HG02759 (cell line): ENCODE measurements at regions not wholly inside any gene's neighbourhood (a gene's known extent, or its start where the extent isn't known, plus 50 kb on each side); places are given as distances from the start of the nearest gene placed in this dataset.

Experiments
- ATAC-seq: cut with Tn5 transposase; IDR thresholded peaks from one replicate; pipeline ENCODE4 v1.9.1; 2021; ENCODE audit warnings: mild to moderate bottlenecking, moderate library complexity; ENCODE audit not compliant: unreplicated experiment

DNA sequence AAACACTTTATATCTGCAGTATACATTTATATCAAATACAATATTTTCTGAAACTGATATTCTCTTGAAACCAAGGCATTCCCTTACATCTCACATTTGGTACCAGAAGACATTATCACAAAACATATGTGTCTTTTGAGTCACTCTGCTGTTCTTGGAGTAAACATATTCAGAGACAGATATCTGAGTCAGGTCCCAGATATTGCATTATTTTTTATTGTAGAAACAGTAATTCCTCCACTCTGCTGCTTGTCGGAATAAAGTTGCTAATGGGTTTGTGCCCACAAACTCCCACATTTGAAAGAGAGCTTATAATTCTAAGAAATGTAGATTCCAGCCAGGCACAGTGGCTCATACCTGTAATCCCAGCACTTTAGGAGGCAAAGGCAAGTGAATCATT lies 261.1 kb upstream of the DAPK1 start:
- no peak for ATAC-seq

DNA sequence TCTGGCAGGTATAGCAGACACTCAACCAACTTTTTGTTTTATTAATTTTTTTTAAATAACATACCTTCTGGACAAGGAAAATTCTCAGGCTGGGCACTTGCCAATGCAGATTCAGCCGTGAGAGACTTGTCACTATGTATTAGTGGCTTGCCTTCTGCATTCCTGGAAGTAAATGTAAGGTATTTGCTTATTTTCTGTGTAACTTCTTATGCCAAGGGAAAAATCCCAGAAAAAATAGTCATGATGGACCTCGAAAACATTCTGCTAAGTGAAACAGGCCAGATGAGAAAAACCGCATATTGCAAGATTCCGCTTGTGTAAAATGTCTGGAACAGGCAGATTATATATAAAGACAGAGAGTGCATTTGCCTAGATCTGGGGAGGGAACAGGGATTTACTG lies 260.3 kb upstream of the DAPK1 start:
- no peak for ATAC-seq

DNA sequence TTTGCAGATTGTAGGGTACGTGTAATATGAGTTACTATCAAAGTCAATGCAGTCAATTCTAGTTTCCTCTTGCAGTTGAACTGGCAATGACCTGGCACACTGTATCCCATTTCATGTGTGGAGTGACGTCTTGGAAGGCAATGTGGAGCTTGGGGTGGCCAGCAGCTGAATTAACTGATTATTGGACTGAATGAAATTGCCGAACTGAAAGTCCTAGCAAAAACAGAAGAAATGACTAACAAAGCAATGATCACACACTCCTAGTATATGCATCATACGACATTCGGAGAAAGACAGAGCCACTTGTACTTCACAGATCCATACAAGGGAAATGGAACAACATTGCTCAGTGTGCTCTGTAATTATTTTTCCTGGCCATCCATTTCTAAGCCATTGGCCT lies 259.1 kb upstream of the DAPK1 start:
- no peak for ATAC-seq

DNA sequence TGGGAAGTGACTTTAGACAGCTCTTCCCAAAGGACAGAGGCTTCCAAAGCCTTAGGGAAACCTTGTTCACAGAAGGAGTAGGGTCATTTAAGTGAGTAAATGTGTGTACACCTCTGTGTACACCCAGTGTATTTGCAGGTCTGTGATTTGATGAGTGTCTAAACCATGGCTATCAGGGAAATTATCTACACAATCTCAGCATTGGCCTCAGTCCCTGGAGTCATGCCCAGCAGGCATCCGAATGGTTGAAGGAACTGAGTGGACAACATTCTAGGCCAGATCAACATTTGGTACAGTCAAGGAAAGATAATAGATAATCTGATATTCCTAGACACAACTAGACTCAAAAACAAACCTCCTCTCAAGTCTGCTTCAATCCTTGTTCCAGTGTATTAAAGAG lies 258.4 kb upstream of the DAPK1 start:
- ATAC-seq = no peak

DNA sequence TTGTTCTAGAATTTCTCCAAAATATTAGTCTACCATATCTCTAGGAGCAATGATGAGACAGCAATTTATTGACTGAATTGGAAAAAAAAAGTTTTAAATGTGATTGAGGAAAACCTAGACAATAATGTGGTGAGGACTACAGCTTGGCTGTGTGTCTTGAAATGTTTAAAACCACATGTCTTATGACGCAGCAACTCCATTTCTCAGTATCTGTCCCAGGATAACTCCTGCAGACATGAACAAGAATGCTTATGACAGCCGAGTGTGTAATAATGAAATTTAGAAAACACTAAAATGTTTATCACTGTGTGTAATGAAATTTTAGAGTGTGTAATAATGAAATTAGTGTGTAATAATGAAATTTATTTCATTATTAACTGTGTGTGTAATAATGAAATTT lies 254.1 kb upstream of the DAPK1 start:
- no peak for ATAC-seq

DNA sequence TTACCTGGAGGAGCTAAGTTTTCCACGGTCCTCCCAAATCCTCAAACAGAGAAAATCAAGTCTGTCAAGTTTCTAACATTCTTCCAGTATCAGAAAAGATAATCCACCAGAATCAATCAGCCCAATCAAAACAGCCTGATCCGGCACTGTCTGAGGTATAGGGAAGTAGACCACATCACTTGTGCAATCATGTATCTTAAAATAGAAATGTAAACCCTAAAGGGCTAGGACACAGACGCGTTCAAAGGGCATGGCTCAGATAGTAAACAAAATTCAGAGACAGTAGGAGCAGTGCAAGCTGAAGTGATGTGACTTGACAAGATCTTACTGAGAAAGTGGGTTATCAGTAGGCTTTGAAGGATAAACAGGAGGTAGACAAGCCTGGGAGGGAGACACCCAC lies 252.4 kb upstream of the DAPK1 start:
- no peak for ATAC-seq

DNA sequence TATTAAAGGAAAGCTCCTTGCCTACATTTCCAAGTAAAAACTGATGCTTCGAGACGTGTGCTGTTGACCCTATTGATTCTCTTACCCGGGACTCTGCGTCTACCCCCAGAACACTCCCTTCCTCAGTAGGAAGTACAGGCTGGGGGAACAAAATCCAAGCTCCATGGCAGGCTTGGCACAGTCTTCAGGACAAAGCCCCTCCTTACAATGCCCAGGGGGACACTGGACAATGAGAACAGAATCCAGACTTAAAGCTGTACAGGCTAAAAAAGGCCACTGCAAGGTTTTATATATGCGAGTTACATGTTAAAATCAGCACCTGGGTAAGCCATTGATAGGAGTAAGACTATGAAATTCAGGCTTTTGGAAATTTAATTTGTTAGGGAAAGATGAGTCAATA lies 250.6 kb upstream of the DAPK1 start:
- no peak for ATAC-seq

DNA sequence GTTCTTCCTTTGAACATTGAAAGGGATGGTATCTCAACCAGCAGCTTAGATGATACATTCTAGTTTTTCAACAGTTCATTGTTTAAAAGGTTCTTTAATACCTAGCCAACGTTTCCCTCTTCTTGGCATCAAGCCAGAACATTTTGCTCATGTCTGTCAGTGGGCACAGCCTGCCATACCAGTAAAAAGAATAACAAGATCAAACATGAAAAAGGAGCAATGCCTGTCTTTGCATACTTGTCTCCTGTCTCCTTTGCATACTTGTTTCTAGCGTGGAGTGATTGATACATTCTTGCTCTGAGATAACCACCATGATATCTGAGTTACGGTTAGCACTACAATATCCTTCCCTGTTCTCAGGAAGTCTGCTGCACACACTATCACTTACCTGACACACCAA lies 248.6 kb upstream of the DAPK1 start:
- ATAC-seq = no peak

DNA sequence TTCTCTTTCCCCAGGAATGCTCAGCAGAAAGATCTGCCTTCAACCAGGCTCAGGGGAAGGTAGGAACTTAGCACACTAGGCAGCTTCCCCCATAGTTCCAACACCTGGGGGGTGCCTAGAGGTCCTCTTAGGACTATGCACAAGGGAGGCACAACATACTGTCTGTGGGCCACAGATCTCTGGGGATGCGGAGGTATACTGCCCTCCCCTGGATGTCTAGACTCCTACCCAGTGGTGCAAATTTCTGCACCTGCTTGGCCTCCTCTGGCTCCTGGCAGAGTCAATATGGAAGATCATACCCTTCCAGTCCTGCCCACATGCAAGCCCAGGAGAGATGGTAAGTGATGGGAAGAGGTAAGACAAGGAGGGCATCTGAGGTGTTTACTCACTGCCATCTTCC lies 247.5 kb upstream of the DAPK1 start:
- ATAC-seq = no peak

DNA sequence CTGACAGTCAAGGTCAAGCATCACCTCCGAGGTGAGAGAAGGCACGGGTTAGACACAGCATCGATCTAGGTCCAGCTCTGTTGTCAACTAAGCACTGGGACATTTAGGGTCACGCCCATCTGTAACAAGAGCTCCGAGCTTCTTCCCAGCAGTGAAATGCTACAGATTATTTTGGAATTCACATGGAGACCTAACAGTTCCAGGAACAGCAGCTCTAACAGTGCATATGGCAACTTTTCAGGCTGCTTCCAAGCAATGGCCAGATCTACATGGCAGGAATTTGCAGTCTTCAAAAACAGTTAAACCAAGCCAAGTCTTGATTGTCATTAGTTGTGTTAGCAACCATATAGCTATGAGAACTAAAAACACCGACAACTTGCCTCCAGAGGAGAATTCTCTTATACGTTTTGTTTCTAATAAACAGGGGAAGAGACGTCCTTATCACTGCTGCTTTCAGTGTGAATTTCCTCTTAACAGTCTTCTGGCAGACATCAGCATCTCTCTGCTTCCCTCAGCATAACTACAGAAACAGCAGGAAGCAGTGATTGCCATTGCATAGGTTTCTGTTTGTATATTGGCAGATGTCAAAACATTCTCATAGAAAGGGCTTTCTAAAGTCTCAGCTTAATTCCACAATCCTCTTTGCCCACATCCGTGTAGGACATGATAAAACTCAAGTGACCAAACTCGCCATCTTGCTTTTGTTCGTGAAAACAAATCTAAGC lies 242.1 kb upstream of the DAPK1 start:
- no peak for ATAC-seq

DNA sequence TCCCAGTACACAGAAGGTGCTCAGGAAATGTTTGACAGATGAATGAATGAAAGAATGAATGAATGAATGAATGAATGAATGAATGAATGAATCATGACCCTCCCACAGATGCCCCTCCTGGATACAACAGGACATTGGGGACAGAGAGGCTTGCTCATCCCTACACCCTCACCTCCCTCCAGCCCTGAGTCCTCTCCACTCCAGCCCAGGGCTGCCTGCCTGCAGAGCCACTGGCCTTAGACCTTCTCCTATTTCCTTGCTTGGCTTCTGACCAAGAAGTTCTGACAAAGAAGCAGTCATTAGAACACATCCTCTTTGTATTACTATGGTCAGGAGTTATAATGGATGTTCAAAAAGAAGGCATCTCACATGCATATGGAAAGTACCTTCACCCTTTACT lies 240.7 kb upstream of the DAPK1 start:
- ATAC-seq = no peak

DNA sequence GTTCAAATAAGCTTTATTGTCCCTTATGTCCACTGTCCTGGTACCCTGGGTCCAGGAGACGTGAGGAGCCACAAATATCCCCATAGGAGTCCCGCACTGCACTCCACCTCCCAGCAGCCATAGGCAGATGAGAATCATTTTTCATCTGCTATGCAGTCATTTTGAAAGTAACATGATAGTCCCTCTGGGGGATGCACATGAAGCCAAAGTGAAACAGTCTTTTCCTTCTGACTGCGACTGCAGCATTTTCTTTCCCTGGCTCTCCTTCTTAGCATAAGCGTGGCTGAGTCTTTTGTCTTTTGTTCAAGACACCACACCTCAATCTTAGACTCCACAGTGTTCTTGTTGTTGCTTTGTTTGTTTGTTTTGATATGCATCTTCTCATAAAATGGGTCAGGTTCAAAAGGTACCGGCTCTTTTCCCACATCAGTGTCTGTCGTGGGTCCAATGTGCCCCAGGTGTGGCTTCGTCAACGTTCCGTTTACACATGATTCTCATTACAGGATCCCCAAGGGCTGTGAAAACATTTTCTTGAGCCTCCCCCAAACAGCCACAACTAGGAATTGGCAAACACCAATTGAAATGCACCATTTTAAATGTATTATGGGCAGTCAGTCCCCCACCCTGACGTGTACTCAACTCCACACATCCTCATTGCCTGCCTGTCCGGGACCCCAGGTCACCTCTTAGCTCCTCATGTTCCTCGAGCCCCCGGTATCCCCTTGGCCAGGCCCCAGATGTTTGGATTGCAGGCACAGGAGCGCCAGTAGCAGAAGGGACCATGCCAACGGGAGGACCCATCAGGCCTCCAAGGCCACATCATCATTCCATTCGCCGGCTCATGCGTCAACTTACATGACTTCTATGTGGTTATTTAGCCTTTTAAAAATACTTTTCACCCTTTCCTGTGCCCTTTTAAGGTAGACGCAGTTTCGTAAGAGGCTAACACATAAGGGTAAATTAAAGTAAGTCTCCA lies 237.8 kb upstream of the DAPK1 start:
- ATAC-seq = no peak

DNA sequence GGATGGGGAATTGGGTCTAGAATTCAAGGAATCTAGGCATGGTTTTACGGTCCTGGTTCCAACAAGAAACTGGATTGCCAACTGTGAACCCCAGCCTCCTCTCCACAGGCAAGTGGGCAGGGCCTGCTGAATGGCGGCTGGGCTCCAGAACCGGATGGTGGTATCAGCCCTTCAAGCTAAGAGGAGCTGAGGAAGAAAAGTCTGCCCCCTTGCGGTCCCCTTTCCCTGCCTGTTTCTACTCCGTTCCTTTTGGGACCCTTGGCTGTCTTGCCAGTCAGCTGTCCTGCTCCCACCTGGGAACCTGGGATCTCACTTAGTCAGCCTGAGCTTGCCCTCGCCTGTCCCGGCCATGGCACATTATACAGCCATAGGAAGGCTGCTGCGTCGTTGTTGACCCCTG lies 234.4 kb upstream of the DAPK1 start:
- ATAC-seq = no peak

DNA sequence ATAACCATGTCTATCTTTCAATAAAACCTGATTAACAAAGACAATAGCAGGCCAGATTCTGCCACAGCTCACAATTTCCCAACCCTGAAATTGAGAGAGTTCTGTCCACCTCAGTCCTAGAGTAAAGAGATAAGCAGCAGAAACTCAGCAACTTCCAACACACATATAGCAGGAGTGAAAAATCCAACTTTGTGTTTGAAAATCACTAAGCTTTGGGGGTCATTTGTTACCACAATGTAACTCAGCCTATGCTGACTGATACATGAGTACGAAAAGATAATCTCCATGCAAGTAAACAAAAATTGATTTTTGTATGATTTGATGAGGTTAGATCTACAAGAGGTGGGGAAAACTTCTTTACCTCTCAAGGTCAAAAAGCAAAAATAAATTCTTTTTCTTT lies 231.0 kb upstream of the DAPK1 start:
- ATAC-seq = no peak

DNA sequence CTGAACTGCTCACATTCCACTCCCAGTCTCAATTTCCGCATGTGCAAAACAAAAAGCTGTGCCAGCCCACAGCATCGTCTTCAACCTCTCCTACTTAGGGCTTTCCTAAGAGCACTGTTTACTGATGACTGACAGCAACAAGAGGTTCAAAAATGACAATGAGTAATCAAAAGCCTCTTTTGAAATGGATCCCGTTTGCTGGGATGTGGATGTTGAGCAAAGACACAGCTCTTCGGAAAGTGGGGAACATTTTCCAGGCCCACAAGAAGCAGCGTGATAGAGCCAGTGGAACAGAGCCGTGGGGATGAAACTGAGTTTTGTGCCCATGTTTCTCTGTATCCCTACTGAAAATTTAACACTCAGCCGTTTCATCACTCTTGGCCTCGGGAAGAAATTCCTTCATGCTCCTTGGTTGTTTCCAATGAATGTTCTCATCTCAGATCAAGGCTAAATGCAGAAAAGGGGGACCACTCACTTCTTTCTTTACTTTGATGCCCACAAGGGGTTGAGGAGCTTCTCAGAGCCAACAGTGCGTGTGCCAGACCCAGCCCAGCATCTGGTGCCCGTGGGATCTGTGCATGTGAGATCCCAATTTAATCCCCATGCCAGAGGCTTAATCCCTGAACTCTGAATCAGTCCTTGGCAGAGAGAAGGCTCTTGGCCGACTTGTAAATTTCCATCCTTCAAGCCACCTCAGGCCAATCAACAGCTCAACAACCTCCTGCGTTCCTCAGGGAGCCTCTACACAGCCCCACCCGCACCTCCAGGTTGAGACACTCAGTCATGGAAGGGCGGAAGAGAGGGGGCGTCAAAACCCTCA lies 230.2 kb upstream of the DAPK1 start:
- no peak for ATAC-seq

DNA sequence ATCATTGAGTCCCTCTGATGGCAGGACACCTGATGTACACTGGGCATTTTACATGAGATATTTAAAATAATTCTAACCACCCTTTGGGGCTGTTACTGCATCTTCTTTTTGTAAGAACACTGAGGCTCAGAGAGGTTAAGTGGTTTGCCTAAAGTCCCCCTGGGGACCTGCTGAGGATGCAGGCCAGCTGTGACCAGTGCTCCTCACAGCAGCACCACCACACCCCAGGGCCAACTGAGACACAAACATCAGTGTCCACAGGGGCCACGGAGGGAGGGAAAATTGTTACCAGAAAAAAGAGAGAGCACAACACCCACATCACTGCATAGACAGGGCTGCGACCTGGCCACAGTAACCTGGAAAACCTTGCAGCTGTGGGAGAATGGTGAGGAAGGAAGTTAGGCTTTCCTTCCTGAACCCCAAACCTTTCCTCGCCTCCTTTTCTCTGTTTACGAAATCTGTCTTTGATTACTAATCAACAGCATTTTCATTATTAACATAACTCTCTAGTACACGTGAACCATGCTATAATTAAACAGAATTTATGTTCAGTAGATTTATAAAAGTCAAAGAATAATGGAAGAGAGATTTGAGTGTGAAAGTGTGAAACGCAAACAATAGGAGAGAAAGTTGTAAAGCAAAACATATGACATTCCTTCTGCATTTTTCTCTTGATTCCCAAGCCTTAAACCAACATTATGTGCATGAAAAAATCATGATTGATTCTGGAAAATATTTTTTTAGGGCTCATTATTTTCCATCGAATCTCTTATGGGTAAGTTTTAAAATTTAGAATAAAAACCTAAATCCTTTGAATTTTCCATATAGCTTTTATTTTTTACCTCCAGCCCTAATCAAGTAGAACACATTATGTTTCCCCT lies 228.1 kb upstream of the DAPK1 start:
- no peak for ATAC-seq

DNA sequence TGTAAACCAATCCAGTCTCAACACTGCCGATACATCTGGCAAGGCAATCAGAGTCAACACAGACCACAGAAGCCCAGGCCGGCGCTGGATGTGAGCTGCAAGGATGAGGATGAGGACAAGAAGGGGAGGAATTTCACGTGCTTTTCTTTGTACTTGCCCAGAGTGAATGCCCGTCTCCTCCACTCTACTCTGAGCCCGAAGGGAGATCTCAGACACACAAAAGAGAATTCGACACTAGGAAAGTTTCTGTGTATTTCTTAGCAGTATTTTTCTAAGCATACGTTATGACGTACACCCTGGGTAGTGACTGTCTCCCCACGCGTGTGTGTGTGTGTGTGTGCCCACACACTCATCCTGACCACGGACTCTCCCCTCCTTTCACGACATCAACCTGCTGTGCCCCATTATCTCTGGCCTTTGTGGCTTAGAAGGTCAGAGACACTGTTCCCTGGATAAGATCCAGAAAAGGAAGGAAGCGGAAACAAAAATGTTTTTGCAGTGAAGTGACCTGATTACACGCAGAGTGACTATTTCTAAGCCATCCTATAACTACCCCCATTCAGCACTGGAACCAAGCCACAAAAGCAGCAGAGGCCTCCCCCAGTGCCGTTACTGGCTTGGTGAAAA lies 227.3 kb upstream of the DAPK1 start:
- no peak for ATAC-seq

DNA sequence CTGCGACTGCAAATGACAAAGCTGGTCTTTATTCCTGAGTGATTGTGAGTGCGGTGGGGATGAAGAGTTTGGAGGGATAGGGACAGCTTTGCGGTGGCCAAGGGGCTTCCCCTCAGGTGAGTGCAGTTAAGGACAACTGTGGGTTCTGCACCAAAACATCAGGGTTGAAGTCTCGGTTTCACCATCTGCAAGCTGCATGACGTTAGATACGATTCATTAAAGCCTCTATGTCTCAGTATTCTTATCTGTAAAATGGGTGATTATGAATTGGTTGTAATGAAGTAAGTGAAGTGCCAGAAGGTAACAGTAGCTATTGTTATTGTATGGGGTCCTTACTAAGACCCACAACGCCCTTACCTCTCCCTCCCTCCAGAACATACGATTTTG lies 226.8 kb upstream of the DAPK1 start:
- no peak for ATAC-seq

DNA sequence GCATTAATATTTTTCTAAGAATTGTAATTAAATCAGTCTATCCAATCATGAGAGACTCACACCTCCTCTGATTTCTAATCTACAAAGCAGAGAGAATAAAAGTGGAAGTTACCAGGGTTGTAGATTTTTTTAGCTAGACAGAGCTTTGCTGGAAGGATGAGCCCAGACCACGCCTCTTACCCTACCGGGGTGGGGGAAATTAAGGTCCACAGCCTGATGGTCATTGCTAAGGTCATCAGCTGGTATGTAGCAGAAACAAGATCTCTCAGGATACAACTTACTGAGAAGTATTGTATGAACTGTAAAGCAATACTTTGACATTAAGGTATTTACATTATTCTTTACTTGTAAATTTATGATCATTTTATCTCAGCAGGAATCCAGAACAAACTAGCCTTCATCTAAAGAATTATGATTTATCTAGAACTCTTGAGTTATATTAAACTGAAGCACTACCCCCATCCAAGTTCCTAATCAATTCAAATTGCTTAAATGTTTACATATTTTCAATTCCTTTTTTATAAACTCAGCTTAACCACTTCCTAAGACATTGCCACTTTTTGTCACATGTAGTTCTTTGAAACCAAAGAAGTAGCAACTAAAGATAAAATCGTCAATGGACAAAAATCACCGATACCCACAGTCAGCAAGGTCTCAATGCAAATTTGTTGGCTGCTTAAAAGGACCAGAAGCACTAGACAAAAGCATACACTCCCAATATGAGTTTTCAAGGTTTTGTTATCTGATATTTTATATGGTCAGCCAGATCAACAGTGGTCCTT lies 225.8 kb upstream of the DAPK1 start:
- ATAC-seq = no peak
